ENCODE measurements at regions not wholly inside any gene's neighbourhood (a gene's known extent, or its start where the extent isn't known, plus 50 kb on each side); places are given as distances from the start of the nearest gene placed in this dataset.
"Not testable (repeated sequence)": the region's sequence is repeated elsewhere in the genome, so short reads cannot be mapped to it uniquely, and the experiment has no call there.

DNA sequence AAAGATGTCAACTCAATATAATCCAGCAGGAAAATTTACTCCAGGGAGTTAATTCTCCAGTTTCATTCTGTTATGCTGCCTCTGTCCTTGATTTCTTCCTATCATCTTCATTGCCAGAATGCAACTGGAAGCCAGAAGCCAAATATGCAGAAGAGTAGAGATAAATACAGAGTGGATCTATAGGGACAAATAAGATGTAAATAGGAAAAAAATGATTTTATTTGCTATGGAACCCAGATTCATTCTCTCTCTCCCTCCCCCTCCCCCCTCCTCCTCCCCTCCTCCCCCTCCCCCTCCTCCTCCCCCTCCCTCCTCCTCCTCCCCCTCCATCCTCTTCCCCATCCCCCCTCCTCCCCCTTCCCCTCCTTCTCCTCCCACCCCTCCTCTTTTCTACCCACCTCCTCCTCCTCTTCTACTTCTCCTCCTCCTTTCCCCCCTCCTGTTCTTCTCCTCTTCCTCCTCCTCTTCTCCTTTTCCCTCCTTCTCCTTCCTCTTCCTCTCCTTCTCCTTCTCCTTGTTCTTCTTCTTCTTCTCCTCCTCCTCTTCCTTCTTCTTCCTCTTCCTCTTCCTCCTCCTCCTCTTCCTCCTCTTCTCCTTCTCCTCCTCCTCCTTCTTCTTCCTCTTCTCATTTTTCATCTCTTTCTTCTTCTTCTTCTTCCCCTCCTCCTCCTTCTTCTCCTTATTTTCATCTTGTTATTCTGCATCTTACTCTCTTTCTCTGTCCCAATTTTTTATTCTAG, 306.4 kb downstream of the NUF2 start:
- intact Hi-C loops (cut with DNase I) = no loop called here
- no peak for DNase-seq

- DNase-seq = no peak
- intact Hi-C loops (cut with DNase I) = no loop called here
Observed at GRCh38 chr1:163632269-163632668, 310.5 kb downstream of the NUF2 start.

- DNase-seq = no peak
- intact Hi-C loops (cut with DNase I) = no loop called here
Observed at GRCh38 chr1:163633366-163633765, 311.6 kb downstream of the NUF2 start.

DNA sequence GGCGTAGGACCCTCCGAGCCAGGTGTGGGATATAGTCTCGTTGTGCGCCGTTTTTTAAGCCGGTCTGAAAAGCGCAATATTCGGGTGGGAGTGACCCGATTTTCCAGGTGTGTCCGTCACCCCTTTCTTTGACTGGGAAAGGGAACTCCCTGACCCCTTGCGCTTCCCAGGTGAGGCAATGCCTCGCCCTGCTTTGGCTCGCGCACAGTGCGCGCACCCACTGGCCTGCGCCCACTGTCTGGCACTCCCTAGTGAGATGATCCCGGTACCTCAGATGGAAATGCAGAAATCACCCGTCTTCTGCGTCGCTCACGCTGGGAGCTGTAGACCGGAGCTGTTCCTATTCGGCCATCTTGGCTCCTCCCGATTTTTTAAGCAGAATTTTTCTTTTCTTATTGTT, 323.9 kb downstream of the NUF2 start:
- DNase-seq; intact Hi-C loops (cut with DNase I): not testable (repeated sequence)

DNA sequence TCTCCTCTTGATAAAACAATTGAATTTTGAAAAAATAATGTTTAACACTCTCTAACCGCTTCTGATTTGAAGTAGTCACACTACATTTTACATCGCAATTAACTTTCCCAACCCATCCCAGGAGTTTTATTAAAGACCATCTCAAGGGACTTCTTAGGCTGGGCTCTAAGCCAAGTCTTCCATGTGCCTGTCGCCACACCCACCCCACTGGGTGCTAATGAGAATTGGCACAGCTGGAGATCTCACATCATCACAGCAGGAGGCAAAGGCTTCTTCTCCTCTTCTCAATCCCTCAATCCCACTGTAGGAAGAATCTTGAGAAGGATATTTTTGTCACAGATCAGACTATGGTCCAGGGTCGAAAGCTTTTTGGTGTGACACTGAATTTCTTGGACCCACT, 328.9 kb downstream of the NUF2 start:
- no peak for DNase-seq

GRCh38 chr1:163652441-163652840, 330.7 kb downstream of the NUF2 start:
- intact Hi-C loops (cut with DNase I) = no loop called here
- DNase-seq = no peak

More for the DNA sequence above, 328.9 kb downstream of the NUF2 start:
- intact Hi-C loops (cut with DNase I) = no loop called here

- intact Hi-C loops (cut with DNase I) = no loop called here
Observed at GRCh38 chr1:163655565-163655964, 333.8 kb downstream of the NUF2 start.

DNA sequence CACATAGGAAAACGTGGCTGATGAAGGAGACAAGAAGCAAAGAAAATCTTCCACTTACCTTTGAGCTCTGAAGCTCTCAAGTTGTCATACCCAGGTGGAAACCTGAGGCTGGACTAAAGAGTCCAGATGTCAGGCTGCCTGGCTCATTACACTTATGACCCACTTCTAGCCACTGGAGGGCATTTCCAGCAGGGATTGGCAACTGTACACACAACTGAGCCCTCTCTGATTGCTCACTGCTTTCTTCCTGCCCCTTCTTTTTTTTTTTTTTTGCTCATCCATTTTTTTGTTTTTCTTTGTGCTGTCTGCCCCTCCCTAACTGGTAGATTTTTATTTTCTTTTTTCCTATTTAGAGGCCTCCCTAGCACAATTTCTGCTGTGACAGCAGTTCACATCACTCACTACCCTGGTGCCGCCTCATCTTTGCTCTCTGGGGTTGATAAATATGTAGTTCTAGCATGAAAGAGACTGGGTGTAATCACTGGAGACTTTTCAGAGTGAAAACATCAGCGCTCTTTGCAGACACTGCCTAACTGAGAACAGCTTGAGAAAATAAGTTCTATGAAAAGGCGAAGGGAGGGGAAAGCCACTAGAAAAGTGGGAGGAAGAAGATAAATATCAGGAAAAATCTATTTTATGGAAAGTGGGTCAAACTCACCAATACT, 334.5 kb downstream of the NUF2 start:
- intact Hi-C loops (cut with DNase I) = no loop called here
- DNase-seq = no peak

More at GRCh38 chr1:163655565-163655964, 333.8 kb downstream of the NUF2 start:
- DNase-seq = no peak

- intact Hi-C loops (cut with DNase I) = no loop called here
- no peak for DNase-seq
Observed at GRCh38 chr1:163657719-163658118, 336.0 kb downstream of the NUF2 start.

DNA sequence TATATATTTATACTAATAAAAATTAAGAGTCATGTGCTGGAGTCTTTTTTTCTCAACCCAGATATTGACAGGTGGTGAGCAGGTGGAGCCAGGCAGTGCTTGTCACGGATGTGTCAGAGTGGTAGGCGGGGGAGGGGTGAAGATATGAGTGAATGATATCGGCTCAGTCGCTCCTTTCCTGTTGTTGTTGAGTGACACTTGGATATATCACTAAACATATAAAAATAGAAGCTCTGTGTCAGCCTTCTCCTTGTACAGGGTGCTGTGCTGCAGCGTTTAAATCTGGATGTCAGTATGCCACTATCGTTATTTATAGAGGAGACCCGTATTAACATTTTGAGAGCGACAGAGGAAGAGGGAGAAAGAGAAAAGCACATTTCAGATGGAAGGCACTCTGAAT, 339.6 kb downstream of the NUF2 start:
- peak in 19 of 42 donors; percentile 1 to 48 (median 13) for DNase-seq
- intact Hi-C loops (cut with DNase I) = no loop called here

- DNase-seq = peak in 1 of 42 donors; percentile 15
Observed at GRCh38 chr1:163664671-163665335, 343.0 kb downstream of the NUF2 start.

GRCh38 chr1:163668472-163668871, 346.7 kb downstream of the NUF2 start:
- DNase-seq = no peak
- intact Hi-C loops (cut with DNase I) = no loop called here

More at GRCh38 chr1:163664671-163665335, 343.0 kb downstream of the NUF2 start:
- intact Hi-C loops (cut with DNase I) = no loop called here

- DNase-seq = no peak
- intact Hi-C loops (cut with DNase I) = no loop called here
Observed at GRCh38 chr1:163670989-163671757, 349.4 kb downstream of the NUF2 start.

- no peak for DNase-seq
- intact Hi-C loops (cut with DNase I) = no loop called here
Observed at GRCh38 chr1:163672976-163673758, 351.4 kb downstream of the NUF2 start.

GRCh38 chr1:163673759-163674151, 352.0 kb downstream of the NUF2 start:
- intact Hi-C loops (cut with DNase I) = no loop called here
- DNase-seq = no peak

- no peak for DNase-seq
- intact Hi-C loops (cut with DNase I) = no loop called here
Observed at GRCh38 chr1:163674236-163674635, 352.5 kb downstream of the NUF2 start.

GRCh38 chr1:163684785-163685184, 363.0 kb downstream of the NUF2 start:
- DNase-seq = no peak
- intact Hi-C loops (cut with DNase I) = no loop called here

- no peak for DNase-seq
- intact Hi-C loops (cut with DNase I) = no loop called here
Observed at GRCh38 chr1:163692266-163692665, 370.5 kb downstream of the NUF2 start.

DNA sequence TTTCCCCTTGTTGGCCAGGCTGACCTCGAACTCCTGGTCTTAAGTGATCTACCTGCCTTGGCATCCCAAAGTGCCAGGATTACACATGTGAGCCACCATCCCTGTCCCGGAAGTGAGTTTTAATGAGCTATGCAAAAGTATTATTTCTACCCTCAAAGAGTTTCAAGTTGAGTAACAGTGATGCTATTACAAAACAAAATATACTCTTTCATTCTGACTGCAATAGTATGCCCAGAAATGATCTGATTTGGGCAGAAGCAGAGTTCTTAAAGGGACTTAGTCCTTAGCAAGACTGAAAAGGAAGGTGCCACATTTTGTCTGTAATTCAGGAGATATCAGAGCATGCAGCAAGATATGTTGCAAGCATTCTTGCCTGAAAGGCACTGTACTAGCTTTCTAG, 375.4 kb downstream of the NUF2 start:
- DNase-seq = no peak
- intact Hi-C loops (cut with DNase I) = no loop called here

Measured in head of caudate nucleus (tissue), 42 donors.